ENCODE measurements at regions not wholly inside any gene's neighbourhood (a gene's known extent, or its start where the extent isn't known, plus 50 kb on each side); places are given as distances from the start of the nearest gene placed in this dataset.

DNA sequence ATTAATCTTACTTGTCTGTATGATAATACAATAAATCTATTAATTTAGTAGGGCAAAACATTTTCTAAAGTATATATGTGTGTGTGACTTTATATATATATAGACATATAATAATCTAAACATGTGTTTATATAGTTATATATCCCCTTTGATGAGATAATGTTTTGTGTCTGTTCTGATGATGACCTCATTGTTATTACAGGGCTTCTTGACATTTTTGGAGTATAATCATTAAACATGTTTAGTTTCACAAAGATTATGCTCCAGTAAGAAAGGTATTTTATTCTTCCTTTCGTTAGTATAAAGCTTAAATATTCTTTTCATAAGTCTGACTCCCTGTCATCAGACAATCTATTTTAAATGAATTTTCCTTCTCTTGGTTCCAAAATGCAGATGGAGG is 62.3 kb upstream of the CABCOCO1 start:
- no peak for TF ChIP-seq CTCF (IDR thresholded peaks at IDR 0.05)
- no peak for TF ChIP-seq POLR2A (IDR thresholded peaks at IDR 0.05)

Measured in testis (tissue), 2 donors.